Body of pancreas (tissue), 4 donors: ENCODE measurements at regions not wholly inside any gene's neighbourhood (a gene's known extent, or its start where the extent isn't known, plus 50 kb on each side); places are given as distances from the start of the nearest gene placed in this dataset.
"Not testable (repeated sequence)": the region's sequence is repeated elsewhere in the genome, so short reads cannot be mapped to it uniquely, and the experiment has no call there.

Source experiments
- ATAC-seq: fragments of 150-250 bp; one replicate; pipeline ENCODE4 v1.9.1; 2016
- DNase-seq, 4 donors: peaks; one replicate each; pipeline ENCODE4 v3.0.0-alpha.2; 2019
- H3K27ac ChIP-seq, 4 donors: fragments of 200-600 bp; sonication (generic); 1 replicate in 3 of 4; 2 replicates in 1 of 4; pipeline versions ENCODE4 v1.5.1 to v1.6.1; 2016 to 2019; ENCODE audit warnings: mild to moderate bottlenecking in 1 of 4, mixed read lengths in 1 of 4, moderate library complexity in 1 of 4
- H3K27me3 ChIP-seq, 2 donors: fragments of 200-600 bp; sonication (generic); one replicate each; pipeline ENCODE4 v1.6.0; 2016; ENCODE audit warnings: mild to moderate bottlenecking in 1 of 2
- H3K36me3 ChIP-seq, 2 donors: fragments of 200-600 bp; sonication (generic); replicated peaks in 1 of 2; 2 replicates each; pipeline ENCODE4 v1.5.1; 2016; ENCODE audit warnings: low read depth in 2 of 2; ENCODE audit not compliant: insufficient read depth in 1 of 2
- H3K4me1 ChIP-seq: fragments of 200-600 bp; sonication (generic); one replicate; pipeline ENCODE4 v1.6.0; 2016
- H3K4me3 ChIP-seq, 2 donors: fragments of 200-600 bp; sonication (generic); 1 replicate in 1 of 2; 2 replicates in 1 of 2; pipeline ENCODE4 v1.5.1; 2016 to 2019
- H3K9me3 ChIP-seq, 3 donors: fragments of 200-600 bp; sonication (generic); 1 replicate in 2 of 3; 2 replicates in 1 of 3; pipeline ENCODE4 v1.5.1; 2016
- POLR2A ChIP-seq, 3 donors: fragments of 450-650 bp; IDR thresholded peaks; one replicate each; pipeline ENCODE4 v1.6.1; 2016; ENCODE audit warnings: antibody characterized with exemption in 3 of 3, mild to moderate bottlenecking in 2 of 3
- WGBS, 2 donors: methylation state at CpG; one replicate each; pipeline ENCODE4 v1.1.5; 2017; 5-methylcytosine and 5-hydroxymethylcytosine counted together
- intact Hi-C: fragments of 100-400 bp; cut with DNase I; formaldehyde crosslinking; loops from one replicate; pipeline ENCODE4 v1.15.1; 2023
- TF ChIP-seq, protein P1 (sequence below), 7 experiments: fragments of 450-650 bp in 4 of 7; fragments of 200-600 bp in 3 of 7; sonication (generic) in 3 of 7; IDR thresholded peaks; one replicate each; pipeline ENCODE4 v1.5.1; 2016 to 2019; ENCODE audit warnings: antibody characterized with exemption in 7 of 7

- Histone ChIP-seq H3K27me3 (no peaks in the 10 kb centered on the region), H3K4me3 (no peak overlapping the region), H3K36me3 (no peaks in the 10 kb centered on the region), H3K4me1 (no peaks in the 10 kb centered on the region), H3K9me3 (no peaks in the 10 kb centered on the region), H3K27ac (no peak overlapping the region)
- TF ChIP-seq, protein P1, sequence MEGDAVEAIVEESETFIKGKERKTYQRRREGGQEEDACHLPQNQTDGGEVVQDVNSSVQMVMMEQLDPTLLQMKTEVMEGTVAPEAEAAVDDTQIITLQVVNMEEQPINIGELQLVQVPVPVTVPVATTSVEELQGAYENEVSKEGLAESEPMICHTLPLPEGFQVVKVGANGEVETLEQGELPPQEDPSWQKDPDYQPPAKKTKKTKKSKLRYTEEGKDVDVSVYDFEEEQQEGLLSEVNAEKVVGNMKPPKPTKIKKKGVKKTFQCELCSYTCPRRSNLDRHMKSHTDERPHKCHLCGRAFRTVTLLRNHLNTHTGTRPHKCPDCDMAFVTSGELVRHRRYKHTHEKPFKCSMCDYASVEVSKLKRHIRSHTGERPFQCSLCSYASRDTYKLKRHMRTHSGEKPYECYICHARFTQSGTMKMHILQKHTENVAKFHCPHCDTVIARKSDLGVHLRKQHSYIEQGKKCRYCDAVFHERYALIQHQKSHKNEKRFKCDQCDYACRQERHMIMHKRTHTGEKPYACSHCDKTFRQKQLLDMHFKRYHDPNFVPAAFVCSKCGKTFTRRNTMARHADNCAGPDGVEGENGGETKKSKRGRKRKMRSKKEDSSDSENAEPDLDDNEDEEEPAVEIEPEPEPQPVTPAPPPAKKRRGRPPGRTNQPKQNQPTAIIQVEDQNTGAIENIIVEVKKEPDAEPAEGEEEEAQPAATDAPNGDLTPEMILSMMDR (IDR thresholded peaks at IDR 0.05), result no peak
- no peak for TF ChIP-seq POLR2A (IDR thresholded peaks at IDR 0.05)
- DNase-seq, result no peak
- 77 to 88% methylated on average over 2 of the region's 2 CpGs for WGBS, 2 donors
- intact Hi-C loops, result no loop called here
- no peak for ATAC-seq
Measured at GRCh38 chr12:9328065-9328464, 119.9 kb upstream of the PZP start.

DNA sequence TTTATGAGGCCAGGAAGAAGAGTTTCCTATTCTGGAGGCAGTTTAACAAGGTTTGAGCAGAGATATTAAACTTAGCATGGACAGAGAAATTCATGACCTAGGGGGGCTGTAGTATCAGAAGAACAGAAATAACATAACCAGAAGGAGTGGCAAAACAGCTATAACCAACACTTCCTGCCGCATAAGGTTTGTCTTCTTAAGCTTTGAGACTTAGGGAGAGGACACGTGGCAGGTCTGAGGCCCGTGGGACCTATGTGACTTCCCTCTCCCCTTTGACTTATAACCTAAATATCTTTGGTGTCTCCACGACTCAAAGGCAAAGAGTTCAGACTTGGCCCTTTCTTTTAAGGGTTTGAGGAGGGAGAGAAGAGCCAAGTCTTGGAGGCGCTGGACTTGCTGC, 119.1 kb upstream of the PZP start:
- intact Hi-C loops, result no loop called here
- no peak for DNase-seq
- Histone ChIP-seq H3K4me3 (no peak overlapping the region), H3K4me1 (no peaks in the 10 kb centered on the region), H3K9me3 (no peaks in the 10 kb centered on the region), H3K36me3 (no peaks in the 10 kb centered on the region), H3K27me3 (no peaks in the 10 kb centered on the region), H3K27ac (no peak overlapping the region)
- ATAC-seq, result no peak
- no peak for TF ChIP-seq POLR2A (IDR thresholded peaks at IDR 0.05)
- TF ChIP-seq, protein P1 (IDR thresholded peaks at IDR 0.05), result no peak
- 68 to 72% methylated on average over 5 of the region's 5 CpGs for WGBS, 2 donors

GRCh38 chr12:9326849-9327248, 118.7 kb upstream of the PZP start:
- DNase-seq, H3K4me3 ChIP-seq, H3K9me3 ChIP-seq, ATAC-seq, H3K27ac ChIP-seq, H3K36me3 ChIP-seq, intact Hi-C loops, H3K27me3 ChIP-seq, H3K4me1 ChIP-seq: not testable (repeated sequence)
- 84% methylated on average over 14 of the region's 14 CpGs for WGBS, 2 donors

DNA sequence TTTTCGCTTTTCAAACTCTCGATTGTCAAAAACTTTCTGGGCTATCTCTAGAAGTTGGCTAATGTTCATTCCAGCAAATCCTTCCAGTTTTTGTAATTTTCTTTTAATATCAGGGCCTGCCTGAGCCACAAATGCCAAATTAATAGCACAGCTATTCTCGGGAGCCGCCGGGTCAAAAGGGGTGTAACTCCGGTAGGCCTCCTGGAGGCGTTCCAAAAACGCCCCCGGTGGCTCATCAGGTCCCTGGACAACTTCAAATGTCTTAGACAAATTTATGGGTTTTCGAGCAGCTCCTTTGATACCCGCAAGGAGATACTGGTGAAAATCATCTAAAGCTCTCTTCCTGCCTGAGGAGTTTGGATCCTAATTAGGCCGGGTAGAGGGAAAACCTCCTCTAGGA, 117.9 kb upstream of the PZP start:
- Histone ChIP-seq H3K27ac (no peak overlapping the region), H3K4me1 (no peaks in the 10 kb centered on the region), H3K9me3 (no peaks in the 10 kb centered on the region), H3K27me3 (no peaks in the 10 kb centered on the region), H3K36me3 (no peaks in the 10 kb centered on the region), H3K4me3 (no peak overlapping the region)
- ATAC-seq, result no peak
- intact Hi-C loops, result no loop called here
- 59 to 66% methylated on average over 12 of the region's 12 CpGs for WGBS, 2 donors
- peak in 1 of 4 donors; percentile 17 for DNase-seq
- TF ChIP-seq, protein P1 (IDR thresholded peaks at IDR 0.05), result no peak
- no peak for TF ChIP-seq POLR2A (IDR thresholded peaks at IDR 0.05)

DNA sequence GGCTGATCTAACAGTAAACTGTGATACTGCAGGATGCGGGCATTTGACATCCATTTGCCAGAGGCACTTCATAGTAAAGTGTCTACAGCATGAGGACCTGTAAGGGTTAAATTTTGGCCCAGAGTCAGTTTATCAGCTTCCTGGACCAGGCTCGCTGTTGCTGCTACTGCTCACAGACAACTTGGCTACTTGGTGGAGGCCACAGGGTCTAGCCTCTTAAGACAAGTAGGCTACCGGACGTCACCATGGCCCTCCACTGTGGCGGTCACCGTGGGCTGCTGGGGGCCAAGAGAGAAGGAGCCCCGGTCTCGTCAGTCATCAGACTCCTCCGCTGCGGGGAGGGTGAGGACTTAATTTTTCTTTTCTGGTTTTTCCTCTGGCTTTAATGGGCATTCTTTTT, 117.3 kb upstream of the PZP start:
- Histone ChIP-seq H3K9me3 (no peaks in the 10 kb centered on the region), H3K27ac (no peak overlapping the region), H3K4me1 (no peaks in the 10 kb centered on the region), H3K36me3 (no peaks in the 10 kb centered on the region), H3K27me3 (no peaks in the 10 kb centered on the region), H3K4me3 (no peak overlapping the region)
- TF ChIP-seq, protein P1 (IDR thresholded peaks at IDR 0.05), result no peak
- no peak for TF ChIP-seq POLR2A (IDR thresholded peaks at IDR 0.05)
- intact Hi-C loops, result no loop called here
- WGBS, 2 donors, result 83 to 86% methylated on average over 10 of the region's 10 CpGs
- DNase-seq (no peak), ATAC-seq (no peak)
